Osteoblast (primary cell): ENCODE measurements at regions not wholly inside any gene's neighbourhood (a gene's known extent, or its start where the extent isn't known, plus 50 kb on each side); places are given as distances from the start of the nearest gene placed in this dataset.

Source experiments
- DNase-seq: peaks from one replicate; pipeline ENCODE4 v3.0.0; 2011; ENCODE audit warnings: low spot score, mixed read lengths; ENCODE audit not compliant: insufficient read length; ENCODE audit errors: missing footprints
- H2AFZ ChIP-seq: 2 replicates; pipeline ENCODE4 v1.6.0; 2011; ENCODE audit warnings: mild to moderate bottlenecking, low read length
- H3K27ac ChIP-seq: 2 replicates; pipeline ENCODE4 v1.5.1; 2011; ENCODE audit warnings: mild to moderate bottlenecking, low read depth, low read length, moderate library complexity
- H3K27me3 ChIP-seq: 2 replicates; pipeline ENCODE4 v1.6.0; 2012; ENCODE audit warnings: mild to moderate bottlenecking, control low read depth, inconsistent platforms, low read length, moderate library complexity; ENCODE audit not compliant: insufficient read depth
- H3K36me3 ChIP-seq: 2 replicates; pipeline ENCODE4 v1.5.1; 2011; ENCODE audit warnings: mild to moderate bottlenecking, low read length, control low read depth, moderate library complexity; ENCODE audit not compliant: insufficient read depth
- H3K4me1 ChIP-seq: 2 replicates; pipeline ENCODE4 v1.5.1; 2011; ENCODE audit warnings: mild to moderate bottlenecking, low read length, control low read depth, moderate library complexity; ENCODE audit not compliant: insufficient read depth
- H3K4me2 ChIP-seq: 2 replicates; pipeline ENCODE4 v1.6.0; 2011; ENCODE audit warnings: mild to moderate bottlenecking, low read length; ENCODE audit not compliant: insufficient read depth
- H3K4me3 ChIP-seq: fragments of 200-600 bp; sonication (generic); 3 replicates; pipeline ENCODE4 v1.5.1; 2012; ENCODE audit warnings: mild to moderate bottlenecking, low read length, inconsistent platforms; ENCODE audit not compliant: insufficient read depth
- H3K79me2 ChIP-seq: 2 replicates; pipeline ENCODE4 v1.6.0; 2012; ENCODE audit warnings: mild to moderate bottlenecking, low read length, control low read depth, inconsistent platforms; ENCODE audit not compliant: insufficient read depth
- H3K9me3 ChIP-seq: 2 replicates; pipeline ENCODE4 v1.5.1; 2011; ENCODE audit warnings: low read depth, low read length, control low read depth
- H4K20me1 ChIP-seq: 2 replicates; pipeline ENCODE4 v1.6.0; 2012; ENCODE audit warnings: mild to moderate bottlenecking, low read length, control low read depth; ENCODE audit not compliant: insufficient read depth
- CTCF ChIP-seq: IDR thresholded peaks from 2 replicates; pipeline ENCODE4 v1.5.1; 2011; ENCODE audit warnings: mild to moderate bottlenecking, low read depth, low read length, moderate library complexity; ENCODE audit errors: extremely low read depth

- no peak overlapping the region for H3K4me3 ChIP-seq
- peaks cover 4% of the 10 kb centered on the region for H3K4me1 ChIP-seq
- no peak for DNase-seq
- no peaks in the 10 kb centered on the region for H3K79me2 ChIP-seq
- H2AFZ ChIP-seq, result no peak overlapping the region
- H3K27me3 ChIP-seq, result no peaks in the 10 kb centered on the region
- no peak overlapping the region for H3K4me2 ChIP-seq
- no peaks in the 10 kb centered on the region for H3K9me3 ChIP-seq
- no peak overlapping the region for H3K27ac ChIP-seq
- H3K36me3 ChIP-seq, result no peaks in the 10 kb centered on the region
- no peak for TF ChIP-seq CTCF
- no peaks in the 10 kb centered on the region for H4K20me1 ChIP-seq
These were observed 168.5 kb downstream of the KATNIP start for GRCh38 chr16:27718201-27719105.

- no peaks in the 10 kb centered on the region for H4K20me1 ChIP-seq
- TF ChIP-seq CTCF, result no peak
- H3K27me3 ChIP-seq, result no peaks in the 10 kb centered on the region
- no peaks in the 10 kb centered on the region for H3K36me3 ChIP-seq
- H2AFZ ChIP-seq, result no peak overlapping the region
- H3K4me3 ChIP-seq, result no peak overlapping the region
- no peak overlapping the region for H3K27ac ChIP-seq
- no peaks in the 10 kb centered on the region for H3K79me2 ChIP-seq
- DNase-seq, result no peak
- H3K9me3 ChIP-seq, result no peaks in the 10 kb centered on the region
- peaks cover 4% of the 10 kb centered on the region for H3K4me1 ChIP-seq
- H3K4me2 ChIP-seq, result no peak overlapping the region
These were observed 169.1 kb downstream of the KATNIP start for GRCh38 chr16:27719106-27719445.

GRCh38 chr16:27720731-27721530 lies 171.0 kb downstream of the KATNIP start:
- H3K27ac ChIP-seq, result no peak overlapping the region
- no peak for TF ChIP-seq CTCF
- H2AFZ ChIP-seq, result no peak overlapping the region
- no peak for DNase-seq
- H3K4me1 ChIP-seq, result peaks cover 6% of the 10 kb centered on the region
- no peaks in the 10 kb centered on the region for H3K27me3 ChIP-seq
- no peaks in the 10 kb centered on the region for H3K79me2 ChIP-seq
- H4K20me1 ChIP-seq, result no peaks in the 10 kb centered on the region
- peaks cover 11% of the 10 kb centered on the region for H3K36me3 ChIP-seq
- H3K9me3 ChIP-seq, result no peaks in the 10 kb centered on the region
- no peak overlapping the region for H3K4me2 ChIP-seq
- H3K4me3 ChIP-seq, result no peak overlapping the region
